ENCODE measurements at regions not wholly inside any gene's neighbourhood (a gene's known extent, or its start where the extent isn't known, plus 50 kb on each side); places are given as distances from the start of the nearest gene placed in this dataset.

DNA sequence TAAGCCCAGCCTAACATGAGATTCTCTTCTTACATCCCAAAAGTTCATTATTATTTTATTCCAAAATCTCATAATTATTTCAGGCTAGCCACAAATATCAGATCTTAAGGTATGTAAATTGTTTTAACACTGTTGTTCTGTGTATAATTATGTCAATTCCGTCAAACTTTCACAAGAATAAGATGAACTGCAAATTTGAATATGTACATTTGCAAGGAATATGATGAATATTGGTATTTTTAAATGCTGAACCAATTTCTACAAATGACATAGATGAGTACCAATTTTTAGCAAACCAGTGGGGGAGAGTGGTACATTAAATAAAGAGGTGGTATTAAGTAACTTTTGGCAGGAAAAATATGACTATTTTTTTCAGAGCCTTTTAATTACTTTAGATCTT is 282.3 kb upstream of the MAD2L1 start (continued):
- TF ChIP-seq, protein P1, sequence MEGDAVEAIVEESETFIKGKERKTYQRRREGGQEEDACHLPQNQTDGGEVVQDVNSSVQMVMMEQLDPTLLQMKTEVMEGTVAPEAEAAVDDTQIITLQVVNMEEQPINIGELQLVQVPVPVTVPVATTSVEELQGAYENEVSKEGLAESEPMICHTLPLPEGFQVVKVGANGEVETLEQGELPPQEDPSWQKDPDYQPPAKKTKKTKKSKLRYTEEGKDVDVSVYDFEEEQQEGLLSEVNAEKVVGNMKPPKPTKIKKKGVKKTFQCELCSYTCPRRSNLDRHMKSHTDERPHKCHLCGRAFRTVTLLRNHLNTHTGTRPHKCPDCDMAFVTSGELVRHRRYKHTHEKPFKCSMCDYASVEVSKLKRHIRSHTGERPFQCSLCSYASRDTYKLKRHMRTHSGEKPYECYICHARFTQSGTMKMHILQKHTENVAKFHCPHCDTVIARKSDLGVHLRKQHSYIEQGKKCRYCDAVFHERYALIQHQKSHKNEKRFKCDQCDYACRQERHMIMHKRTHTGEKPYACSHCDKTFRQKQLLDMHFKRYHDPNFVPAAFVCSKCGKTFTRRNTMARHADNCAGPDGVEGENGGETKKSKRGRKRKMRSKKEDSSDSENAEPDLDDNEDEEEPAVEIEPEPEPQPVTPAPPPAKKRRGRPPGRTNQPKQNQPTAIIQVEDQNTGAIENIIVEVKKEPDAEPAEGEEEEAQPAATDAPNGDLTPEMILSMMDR (conservative IDR thresholded peaks at IDR 0.05; ENCODE audit: low read depth in 2 of 2), result no peak
- TF ChIP-seq EZH2 (IDR thresholded peaks at IDR 0.05; ENCODE audit: low read depth, unreplicated experiment) (no peak), POLR2AphosphoS5 (IDR thresholded peaks at IDR 0.05; ENCODE audit: low read depth) (no peak), CREB1 (CRISPR knock-in tag; IDR thresholded peaks at IDR 0.05; ENCODE audit: low read depth) (no peak), JUNB (IDR thresholded peaks at IDR 0.05; ENCODE audit: unreplicated experiment) (no peak)
- TF ChIP-seq, protein P2, sequence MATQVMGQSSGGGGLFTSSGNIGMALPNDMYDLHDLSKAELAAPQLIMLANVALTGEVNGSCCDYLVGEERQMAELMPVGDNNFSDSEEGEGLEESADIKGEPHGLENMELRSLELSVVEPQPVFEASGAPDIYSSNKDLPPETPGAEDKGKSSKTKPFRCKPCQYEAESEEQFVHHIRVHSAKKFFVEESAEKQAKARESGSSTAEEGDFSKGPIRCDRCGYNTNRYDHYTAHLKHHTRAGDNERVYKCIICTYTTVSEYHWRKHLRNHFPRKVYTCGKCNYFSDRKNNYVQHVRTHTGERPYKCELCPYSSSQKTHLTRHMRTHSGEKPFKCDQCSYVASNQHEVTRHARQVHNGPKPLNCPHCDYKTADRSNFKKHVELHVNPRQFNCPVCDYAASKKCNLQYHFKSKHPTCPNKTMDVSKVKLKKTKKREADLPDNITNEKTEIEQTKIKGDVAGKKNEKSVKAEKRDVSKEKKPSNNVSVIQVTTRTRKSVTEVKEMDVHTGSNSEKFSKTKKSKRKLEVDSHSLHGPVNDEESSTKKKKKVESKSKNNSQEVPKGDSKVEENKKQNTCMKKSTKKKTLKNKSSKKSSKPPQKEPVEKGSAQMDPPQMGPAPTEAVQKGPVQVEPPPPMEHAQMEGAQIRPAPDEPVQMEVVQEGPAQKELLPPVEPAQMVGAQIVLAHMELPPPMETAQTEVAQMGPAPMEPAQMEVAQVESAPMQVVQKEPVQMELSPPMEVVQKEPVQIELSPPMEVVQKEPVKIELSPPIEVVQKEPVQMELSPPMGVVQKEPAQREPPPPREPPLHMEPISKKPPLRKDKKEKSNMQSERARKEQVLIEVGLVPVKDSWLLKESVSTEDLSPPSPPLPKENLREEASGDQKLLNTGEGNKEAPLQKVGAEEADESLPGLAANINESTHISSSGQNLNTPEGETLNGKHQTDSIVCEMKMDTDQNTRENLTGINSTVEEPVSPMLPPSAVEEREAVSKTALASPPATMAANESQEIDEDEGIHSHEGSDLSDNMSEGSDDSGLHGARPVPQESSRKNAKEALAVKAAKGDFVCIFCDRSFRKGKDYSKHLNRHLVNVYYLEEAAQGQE (IDR thresholded peaks at IDR 0.05; ENCODE audit: unreplicated experiment), result no peak

DNA sequence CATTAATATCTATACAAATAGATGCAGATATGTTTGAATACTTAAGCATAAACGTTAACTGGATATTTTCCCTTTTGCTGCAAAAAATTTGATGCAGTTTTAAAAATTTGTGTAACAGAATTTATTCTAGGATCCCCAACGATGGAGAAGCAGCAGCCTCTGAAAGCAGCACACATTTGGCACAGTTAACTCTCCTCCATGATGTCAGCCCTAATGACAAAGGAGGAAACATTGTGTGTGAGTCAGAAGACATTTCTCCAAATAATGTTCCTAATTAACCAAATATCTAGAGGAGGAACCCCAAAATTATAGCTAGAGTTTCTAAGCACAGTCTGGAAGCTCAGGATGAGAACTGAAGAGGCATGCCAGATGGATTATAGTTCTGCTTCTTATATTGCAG is 281.9 kb upstream of the MAD2L1 start:
- no peak overlapping the region for H2AFZ ChIP-seq
- no peak overlapping the region for H3K27ac ChIP-seq (ENCODE audit: low read depth)
- no peaks in the 10 kb centered on the region for H3K36me3 ChIP-seq (ENCODE audit: insufficient read depth)
- H3K4me3 ChIP-seq, result no peak overlapping the region
- Mint-ChIP-seq H3K27ac (peak overlapping the region; percentile 34; the same call in 1 of the 2 replicates), H3K36me3 (ENCODE audit: low read depth) (no peaks in the 10 kb centered on the region), H3K4me3 (no peak overlapping the region), H3K27me3 (ENCODE audit: insufficient read depth, low read depth, poor library complexity) (peaks cover 2% of the 10 kb centered on the region), H3K9me3 (no peaks in the 10 kb centered on the region), H3K4me1 (no peaks in the 10 kb centered on the region; the same call in 1 of the 3 replicates)
- H3K4me2 ChIP-seq, result no peak overlapping the region
- no peaks in the 10 kb centered on the region for H3K4me1 ChIP-seq (ENCODE audit: insufficient read depth)
- no peaks in the 10 kb centered on the region for H3K9me2 ChIP-seq (ENCODE audit: insufficient read depth)
- H4K20me1 ChIP-seq (replicated peaks; ENCODE audit: insufficient read depth), result no peaks in the 10 kb centered on the region
- no peaks in the 10 kb centered on the region for H3K27me3 ChIP-seq (ENCODE audit: insufficient read depth)
- DNase-seq (ENCODE audit: low spot score), result no peak
- H3K79me2 ChIP-seq (replicated peaks; ENCODE audit: insufficient read depth), result no peaks in the 10 kb centered on the region
- no peak for ATAC-seq
- no peaks in the 10 kb centered on the region for H3F3A ChIP-seq (replicated peaks; ENCODE audit: low read depth)
- TF ChIP-seq, protein P1 (conservative IDR thresholded peaks at IDR 0.05; ENCODE audit: low read depth in 2 of 2), result no peak
- TF ChIP-seq ZNF331 (CRISPR knock-in tag; IDR thresholded peaks at IDR 0.05; ENCODE audit: low read depth) (no peak), NANOG (IDR thresholded peaks at IDR 0.05; ENCODE audit: borderline replicate concordance) (no peak), POLR2AphosphoS5 (IDR thresholded peaks at IDR 0.05; ENCODE audit: low read depth) (no peak), CREB1 (CRISPR knock-in tag; IDR thresholded peaks at IDR 0.05; ENCODE audit: low read depth) (no peak), ZNF114 (CRISPR knock-in tag; IDR thresholded peaks at IDR 0.05) (no peak), JUNB (IDR thresholded peaks at IDR 0.05; ENCODE audit: unreplicated experiment) (no peak), EZH2 (IDR thresholded peaks at IDR 0.05; ENCODE audit: low read depth, unreplicated experiment) (no peak)
- TF ChIP-seq, protein P2 (IDR thresholded peaks at IDR 0.05; ENCODE audit: unreplicated experiment), result no peak
- TF ChIP-seq, protein P3, sequence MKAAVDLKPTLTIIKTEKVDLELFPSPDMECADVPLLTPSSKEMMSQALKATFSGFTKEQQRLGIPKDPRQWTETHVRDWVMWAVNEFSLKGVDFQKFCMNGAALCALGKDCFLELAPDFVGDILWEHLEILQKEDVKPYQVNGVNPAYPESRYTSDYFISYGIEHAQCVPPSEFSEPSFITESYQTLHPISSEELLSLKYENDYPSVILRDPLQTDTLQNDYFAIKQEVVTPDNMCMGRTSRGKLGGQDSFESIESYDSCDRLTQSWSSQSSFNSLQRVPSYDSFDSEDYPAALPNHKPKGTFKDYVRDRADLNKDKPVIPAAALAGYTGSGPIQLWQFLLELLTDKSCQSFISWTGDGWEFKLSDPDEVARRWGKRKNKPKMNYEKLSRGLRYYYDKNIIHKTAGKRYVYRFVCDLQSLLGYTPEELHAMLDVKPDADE (IDR thresholded peaks at IDR 0.05), result no peak
